GM10266 (cell line): ENCODE measurements at regions not wholly inside any gene's neighbourhood (a gene's known extent, or its start where the extent isn't known, plus 50 kb on each side); places are given as distances from the start of the nearest gene placed in this dataset.

Experiments
- DNase-seq: peaks from one replicate; pipeline ENCODE4 v3.0.0; 2012; ENCODE audit errors: extremely low spot score
- TF ChIP-seq, protein P1 (sequence below): IDR thresholded peaks from 2 replicates; pipeline ENCODE4 v1.5.1; 2012; ENCODE audit warnings: mild to moderate bottlenecking, low read depth; ENCODE audit not compliant: control insufficient read depth, insufficient read depth; ENCODE audit errors: missing control alignments

DNA sequence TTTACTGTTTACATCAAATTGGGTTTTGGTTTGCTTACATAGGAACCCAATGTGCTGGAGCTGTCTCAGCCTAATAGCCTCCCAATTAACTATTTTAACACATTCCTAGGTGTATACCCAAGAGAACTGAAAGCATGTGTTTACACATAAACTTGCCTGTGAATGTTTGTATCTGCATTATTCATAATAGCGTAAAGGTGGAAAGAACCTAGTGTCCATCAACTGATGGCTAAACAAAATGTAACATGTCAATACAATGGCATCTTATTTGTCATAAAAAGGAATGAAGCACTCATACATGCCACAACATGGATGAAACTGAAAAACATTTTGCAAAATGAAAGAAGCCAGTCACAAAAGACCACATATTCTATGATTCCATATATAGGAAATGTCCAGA, 160.6 kb upstream of the EEPD1 start:
- DNase-seq, result no peak
- TF ChIP-seq, protein P1, sequence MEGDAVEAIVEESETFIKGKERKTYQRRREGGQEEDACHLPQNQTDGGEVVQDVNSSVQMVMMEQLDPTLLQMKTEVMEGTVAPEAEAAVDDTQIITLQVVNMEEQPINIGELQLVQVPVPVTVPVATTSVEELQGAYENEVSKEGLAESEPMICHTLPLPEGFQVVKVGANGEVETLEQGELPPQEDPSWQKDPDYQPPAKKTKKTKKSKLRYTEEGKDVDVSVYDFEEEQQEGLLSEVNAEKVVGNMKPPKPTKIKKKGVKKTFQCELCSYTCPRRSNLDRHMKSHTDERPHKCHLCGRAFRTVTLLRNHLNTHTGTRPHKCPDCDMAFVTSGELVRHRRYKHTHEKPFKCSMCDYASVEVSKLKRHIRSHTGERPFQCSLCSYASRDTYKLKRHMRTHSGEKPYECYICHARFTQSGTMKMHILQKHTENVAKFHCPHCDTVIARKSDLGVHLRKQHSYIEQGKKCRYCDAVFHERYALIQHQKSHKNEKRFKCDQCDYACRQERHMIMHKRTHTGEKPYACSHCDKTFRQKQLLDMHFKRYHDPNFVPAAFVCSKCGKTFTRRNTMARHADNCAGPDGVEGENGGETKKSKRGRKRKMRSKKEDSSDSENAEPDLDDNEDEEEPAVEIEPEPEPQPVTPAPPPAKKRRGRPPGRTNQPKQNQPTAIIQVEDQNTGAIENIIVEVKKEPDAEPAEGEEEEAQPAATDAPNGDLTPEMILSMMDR, result no peak

DNA sequence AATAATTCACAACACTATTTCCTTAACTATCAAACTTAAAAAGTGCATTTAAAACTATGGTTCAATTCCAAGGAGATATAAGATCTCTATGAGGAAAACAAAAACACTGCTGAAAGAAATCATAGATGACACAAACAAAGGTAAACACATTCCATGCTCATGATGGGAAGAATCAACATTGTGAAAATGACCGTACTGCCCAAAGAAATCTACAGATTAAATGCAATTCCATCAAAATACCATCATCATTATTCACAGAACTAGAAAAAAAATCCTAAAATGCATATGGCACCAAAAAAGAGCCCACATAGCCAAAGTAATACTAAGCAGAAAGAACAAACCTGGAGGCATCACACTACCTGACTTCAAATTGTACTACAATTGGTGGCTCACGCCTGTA, 159.9 kb upstream of the EEPD1 start:
- TF ChIP-seq, protein P1, result no peak
- no peak for DNase-seq

DNA sequence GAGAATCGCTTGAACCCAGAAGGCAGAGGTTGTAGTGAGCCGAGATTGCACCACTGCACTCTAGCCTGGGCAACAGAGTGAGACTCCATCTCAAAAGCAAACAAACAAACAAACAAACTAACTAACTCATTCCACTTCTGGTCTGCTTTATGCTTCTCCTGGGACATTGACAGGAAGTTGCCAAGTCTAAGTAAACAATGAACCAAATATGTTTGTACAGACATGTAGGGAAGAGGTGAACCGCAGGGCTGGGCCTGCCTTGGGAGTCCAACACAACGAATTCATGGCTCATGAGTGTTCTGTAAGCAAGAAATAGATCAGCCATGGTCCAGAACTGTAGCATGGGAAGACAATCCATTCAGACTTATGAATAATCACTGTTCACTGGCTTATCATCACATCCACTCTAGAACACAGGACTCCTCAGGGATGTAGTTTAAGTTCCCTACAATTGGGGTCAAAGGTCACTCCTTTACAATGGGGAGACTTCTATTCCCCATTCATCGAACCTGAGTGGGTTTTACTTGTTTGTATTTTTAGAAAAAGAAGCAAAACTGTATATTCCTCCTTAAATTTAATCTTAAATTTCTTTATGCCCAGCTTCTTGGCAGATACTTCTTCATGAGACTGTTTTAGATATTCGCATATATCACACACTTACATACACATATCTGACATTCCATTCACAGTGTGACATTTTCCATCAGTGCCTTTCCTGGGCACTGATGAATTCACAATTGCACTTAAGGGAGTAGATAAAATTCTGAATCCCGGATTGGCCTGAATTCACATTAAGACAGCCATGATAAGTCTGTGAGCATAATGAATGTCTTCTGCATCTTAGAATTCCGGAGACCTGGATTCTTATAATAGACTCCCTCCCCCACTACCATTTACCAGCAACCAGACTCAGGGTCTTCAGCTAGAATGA, 159.1 kb upstream of the EEPD1 start:
- TF ChIP-seq, protein P1, result no peak
- no peak for DNase-seq

DNA sequence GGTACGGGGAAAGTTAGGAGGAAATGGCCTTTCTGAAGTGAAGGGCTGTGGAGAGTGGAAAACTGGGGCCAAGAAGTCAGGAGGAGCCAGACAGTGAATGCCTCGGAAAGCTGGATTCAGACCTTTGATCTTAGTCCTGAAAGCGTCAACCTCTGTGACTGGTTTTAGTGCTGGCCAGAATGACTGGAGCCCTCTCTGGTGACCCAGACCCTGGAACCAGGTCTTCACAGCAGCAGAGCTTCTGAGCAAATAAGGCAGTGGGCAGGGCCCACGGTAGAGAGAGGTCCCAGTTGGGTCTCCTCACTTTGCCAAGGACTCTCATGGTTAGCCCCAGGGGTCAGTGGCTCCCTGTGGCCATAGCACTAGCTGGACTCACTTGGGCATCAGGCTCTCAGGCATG, 157.7 kb upstream of the EEPD1 start:
- TF ChIP-seq, protein P1, result no peak
- DNase-seq, result no peak

DNA sequence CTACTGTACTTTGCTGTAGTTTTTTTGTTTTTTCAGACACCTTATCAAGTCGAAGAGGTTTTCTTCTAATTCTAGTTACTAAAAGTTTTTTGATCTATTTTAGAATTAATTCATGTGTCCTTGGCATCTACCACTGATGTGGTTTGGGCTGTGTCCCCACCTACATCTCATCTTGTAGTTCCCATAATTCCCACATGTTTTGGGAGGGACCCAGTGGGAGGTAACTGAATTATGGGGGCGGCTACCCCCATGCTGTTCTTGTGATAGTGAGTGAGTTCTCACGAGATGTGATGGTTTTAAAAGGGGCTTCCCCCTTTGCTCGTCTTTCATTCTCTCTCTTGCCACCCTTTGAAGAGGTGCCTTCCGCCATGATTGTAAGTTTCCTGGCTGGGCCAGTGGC, 154.6 kb upstream of the EEPD1 start:
- DNase-seq, result no peak
- TF ChIP-seq, protein P1, result no peak

DNA sequence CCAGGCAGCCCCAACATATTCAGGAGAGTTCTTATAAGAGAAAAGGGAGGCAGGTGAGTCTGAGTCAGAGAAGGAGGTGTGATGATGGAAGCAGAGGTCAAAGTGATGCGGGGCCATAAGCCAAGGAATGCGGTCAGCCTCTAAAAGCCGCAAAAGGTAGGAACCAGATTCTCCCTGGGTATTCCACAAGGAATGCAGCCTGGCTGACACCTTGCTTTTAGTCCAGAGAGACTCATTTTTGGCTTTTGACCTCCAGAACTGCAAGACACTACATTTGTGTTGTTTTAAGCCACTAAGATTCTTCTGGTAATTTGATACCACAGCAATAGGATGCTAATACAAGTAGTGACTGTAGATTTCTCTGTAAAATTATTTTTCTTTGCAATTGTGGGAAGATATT, 151.5 kb upstream of the EEPD1 start:
- TF ChIP-seq, protein P1, result no peak
- no peak for DNase-seq

DNA sequence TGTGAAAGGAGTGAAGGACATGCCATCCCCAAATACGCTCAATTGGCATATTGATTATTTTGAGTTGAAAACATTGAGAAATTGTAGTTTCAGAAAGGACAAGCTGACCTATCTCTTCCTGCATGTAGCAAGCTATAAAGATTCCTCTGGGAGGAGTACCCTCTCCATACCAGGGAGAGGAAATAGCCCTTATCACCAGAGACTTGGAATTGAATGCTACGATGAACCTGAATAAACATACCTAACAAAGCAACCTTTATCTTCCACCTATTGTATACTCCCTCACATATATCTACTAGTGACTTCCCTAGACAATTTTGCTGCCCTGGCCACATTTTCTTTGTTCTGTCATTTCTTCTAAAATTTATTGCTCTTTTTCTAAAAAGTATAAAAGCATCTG, 150.2 kb upstream of the EEPD1 start:
- TF ChIP-seq, protein P1, result no peak
- DNase-seq, result no peak
